ENCODE measurements at regions not wholly inside any gene's neighbourhood (a gene's known extent, or its start where the extent isn't known, plus 50 kb on each side); places are given as distances from the start of the nearest gene placed in this dataset.

DNA sequence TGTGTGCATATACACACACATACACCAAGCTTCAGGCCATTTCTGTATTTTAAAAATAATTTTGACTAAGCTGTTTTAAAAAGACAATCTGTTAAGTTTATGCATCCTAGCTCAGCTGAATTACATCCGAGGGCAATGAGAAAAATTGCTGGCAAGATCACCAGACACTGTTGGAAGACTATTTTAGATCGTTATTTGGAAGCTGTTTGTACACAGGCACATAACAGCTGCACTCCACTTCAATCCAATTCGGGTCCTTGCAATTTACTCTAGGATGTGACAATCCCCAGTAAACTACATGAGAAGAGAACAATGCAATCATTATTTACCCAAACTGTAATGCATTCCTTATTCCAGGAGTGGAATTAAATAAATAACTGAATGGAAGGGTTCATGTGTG lies 79.3 kb upstream of the RASA1 start:
- Histone ChIP-seq H3K9me3 (ENCODE audit: insufficient read depth, low read length) (no peaks in the 10 kb centered on the region), H3K36me3 (ENCODE audit: low read length) (no peaks in the 10 kb centered on the region), H3K27me3 (ENCODE audit: low read length) (no peaks in the 10 kb centered on the region), H4K20me1 (ENCODE audit: low read depth, low read length) (no peaks in the 10 kb centered on the region), H3K27ac (ENCODE audit: low read depth, low read length) (no peak overlapping the region), H2AFZ (ENCODE audit: low read depth, low read length, severe bottlenecking) (no peak overlapping the region), H3K79me2 (ENCODE audit: insufficient read depth, low read length) (no peaks in the 10 kb centered on the region), H3K9ac (ENCODE audit: low read length) (no peak overlapping the region), H3F3A (ENCODE audit: insufficient read depth) (no peaks in the 10 kb centered on the region), H3K9me2 (replicated peaks; ENCODE audit: insufficient read depth, low read length) (no peaks in the 10 kb centered on the region), H3K4me2 (ENCODE audit: low read depth, low read length, poor library complexity, severe bottlenecking) (no peak overlapping the region), H3K4me3 (ENCODE audit: insufficient read depth, low read length, poor library complexity, severe bottlenecking) (no peak overlapping the region)
- TF ChIP-seq, protein P1, sequence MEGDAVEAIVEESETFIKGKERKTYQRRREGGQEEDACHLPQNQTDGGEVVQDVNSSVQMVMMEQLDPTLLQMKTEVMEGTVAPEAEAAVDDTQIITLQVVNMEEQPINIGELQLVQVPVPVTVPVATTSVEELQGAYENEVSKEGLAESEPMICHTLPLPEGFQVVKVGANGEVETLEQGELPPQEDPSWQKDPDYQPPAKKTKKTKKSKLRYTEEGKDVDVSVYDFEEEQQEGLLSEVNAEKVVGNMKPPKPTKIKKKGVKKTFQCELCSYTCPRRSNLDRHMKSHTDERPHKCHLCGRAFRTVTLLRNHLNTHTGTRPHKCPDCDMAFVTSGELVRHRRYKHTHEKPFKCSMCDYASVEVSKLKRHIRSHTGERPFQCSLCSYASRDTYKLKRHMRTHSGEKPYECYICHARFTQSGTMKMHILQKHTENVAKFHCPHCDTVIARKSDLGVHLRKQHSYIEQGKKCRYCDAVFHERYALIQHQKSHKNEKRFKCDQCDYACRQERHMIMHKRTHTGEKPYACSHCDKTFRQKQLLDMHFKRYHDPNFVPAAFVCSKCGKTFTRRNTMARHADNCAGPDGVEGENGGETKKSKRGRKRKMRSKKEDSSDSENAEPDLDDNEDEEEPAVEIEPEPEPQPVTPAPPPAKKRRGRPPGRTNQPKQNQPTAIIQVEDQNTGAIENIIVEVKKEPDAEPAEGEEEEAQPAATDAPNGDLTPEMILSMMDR (IDR thresholded peaks at IDR 0.05; ENCODE audit: insufficient read depth, low read length, poor library complexity, severe bottlenecking): no peak
- no peak for TF ChIP-seq EZH2phosphoT487 (conservative IDR thresholded peaks at IDR 0.05; ENCODE audit: low read length)

DNA sequence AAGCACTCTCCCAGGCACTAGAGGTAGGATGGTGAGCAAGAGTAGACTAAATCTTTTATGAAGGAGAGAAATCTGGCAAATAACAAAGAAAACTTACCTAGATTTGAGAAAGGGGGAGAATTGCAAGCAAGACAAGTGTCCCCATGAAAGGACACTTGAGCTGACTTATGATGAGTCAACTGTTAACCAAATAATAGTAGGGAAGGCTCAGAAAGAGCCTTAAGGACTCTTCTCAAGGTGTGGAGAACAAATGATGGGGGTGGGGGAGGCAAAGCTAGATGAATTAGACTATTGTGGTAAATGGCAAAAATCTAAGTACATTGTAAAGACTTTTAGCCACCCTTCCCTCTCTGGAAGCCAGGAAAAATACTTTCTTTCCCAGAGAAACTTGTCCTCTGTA lies 77.6 kb upstream of the RASA1 start:
- no peak overlapping the region for H3K4me3 ChIP-seq (ENCODE audit: insufficient read depth, low read length, poor library complexity, severe bottlenecking)
- no peaks in the 10 kb centered on the region for H3K27me3 ChIP-seq (ENCODE audit: low read length)
- no peak for TF ChIP-seq EZH2phosphoT487 (conservative IDR thresholded peaks at IDR 0.05; ENCODE audit: low read length)
- TF ChIP-seq, protein P1 (IDR thresholded peaks at IDR 0.05; ENCODE audit: insufficient read depth, low read length, poor library complexity, severe bottlenecking): no peak
- H3K36me3 ChIP-seq (ENCODE audit: low read length): no peaks in the 10 kb centered on the region
- H4K20me1 ChIP-seq (ENCODE audit: low read depth, low read length): no peaks in the 10 kb centered on the region
- H3F3A ChIP-seq (ENCODE audit: insufficient read depth): no peaks in the 10 kb centered on the region
- H3K9me2 ChIP-seq (replicated peaks; ENCODE audit: insufficient read depth, low read length): no peaks in the 10 kb centered on the region
- H3K4me2 ChIP-seq (ENCODE audit: low read depth, low read length, poor library complexity, severe bottlenecking): no peak overlapping the region
- H3K9me3 ChIP-seq (ENCODE audit: insufficient read depth, low read length): no peaks in the 10 kb centered on the region
- no peak overlapping the region for H3K27ac ChIP-seq (ENCODE audit: low read depth, low read length)
- no peak overlapping the region for H3K9ac ChIP-seq (ENCODE audit: low read length)
- H3K79me2 ChIP-seq (ENCODE audit: insufficient read depth, low read length): no peaks in the 10 kb centered on the region
- no peak overlapping the region for H2AFZ ChIP-seq (ENCODE audit: low read depth, low read length, severe bottlenecking)

DNA sequence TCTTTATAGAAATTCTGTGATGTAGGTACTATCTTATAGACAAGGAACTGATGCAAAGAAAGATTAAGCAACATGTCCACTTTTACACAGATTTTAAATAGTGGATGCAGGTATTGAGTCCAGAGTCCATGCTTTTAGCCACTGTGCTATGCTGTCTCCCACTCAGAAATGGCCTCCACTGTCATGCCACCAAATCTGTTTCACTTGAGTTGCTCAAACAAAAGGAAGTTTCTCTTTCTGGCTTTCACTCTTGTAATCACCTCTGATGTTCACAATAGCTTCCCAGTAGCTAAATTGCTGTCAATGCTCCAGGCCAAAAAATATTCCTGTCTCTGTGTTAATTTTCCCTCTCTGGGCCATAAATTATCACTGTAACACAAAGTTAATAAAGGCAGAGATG lies 77.0 kb upstream of the RASA1 start:
- H3K4me3 ChIP-seq (ENCODE audit: insufficient read depth, low read length, poor library complexity, severe bottlenecking): no peak overlapping the region
- TF ChIP-seq EZH2phosphoT487 (conservative IDR thresholded peaks at IDR 0.05; ENCODE audit: low read length): no peak
- TF ChIP-seq, protein P1 (IDR thresholded peaks at IDR 0.05; ENCODE audit: insufficient read depth, low read length, poor library complexity, severe bottlenecking): no peak
- no peaks in the 10 kb centered on the region for H3K79me2 ChIP-seq (ENCODE audit: insufficient read depth, low read length)

More for the DNA sequence above, 77.0 kb upstream of the RASA1 start:
- Histone ChIP-seq H4K20me1 (ENCODE audit: low read depth, low read length) (no peaks in the 10 kb centered on the region), H3K9me3 (ENCODE audit: insufficient read depth, low read length) (no peaks in the 10 kb centered on the region), H3K36me3 (ENCODE audit: low read length) (no peaks in the 10 kb centered on the region), H3K9ac (ENCODE audit: low read length) (no peak overlapping the region), H3K27ac (ENCODE audit: low read depth, low read length) (no peak overlapping the region), H3K4me2 (ENCODE audit: low read depth, low read length, poor library complexity, severe bottlenecking) (no peak overlapping the region), H3K27me3 (ENCODE audit: low read length) (no peaks in the 10 kb centered on the region), H3F3A (ENCODE audit: insufficient read depth) (no peaks in the 10 kb centered on the region), H2AFZ (ENCODE audit: low read depth, low read length, severe bottlenecking) (no peak overlapping the region), H3K9me2 (replicated peaks; ENCODE audit: insufficient read depth, low read length) (no peaks in the 10 kb centered on the region)
